HG03521 (cell line): ENCODE measurements at regions not wholly inside any gene's neighbourhood (a gene's known extent, or its start where the extent isn't known, plus 50 kb on each side); places are given as distances from the start of the nearest gene placed in this dataset.

ENCODE experiments used
- ATAC-seq: cut with Tn5 transposase; IDR thresholded peaks from one replicate; pipeline ENCODE4 v1.9.1; 2021; ENCODE audit warnings: mild to moderate bottlenecking, moderate library complexity; ENCODE audit not compliant: unreplicated experiment

- no peak for ATAC-seq
Measured at GRCh38 chr2:200751786-200752185, 59.9 kb upstream of the BZW1 start.

GRCh38 chr2:200752332-200752731 lies 59.4 kb upstream of the BZW1 start:
- no peak for ATAC-seq

GRCh38 chr2:200752835-200753234 lies 58.9 kb upstream of the BZW1 start:
- ATAC-seq, result no peak

- ATAC-seq, result peak; percentile 61
Measured at GRCh38 chr2:200756618-200757321, 54.9 kb upstream of the BZW1 start.

- ATAC-seq, result no peak
Measured at GRCh38 chr2:200757399-200757798, 54.3 kb upstream of the BZW1 start.

- no peak for ATAC-seq
Measured at GRCh38 chr2:200758341-200758740, 53.4 kb upstream of the BZW1 start.

- ATAC-seq, result no peak
Measured at GRCh38 chr2:200761266-200761665, 50.4 kb upstream of the BZW1 start.
